ENCODE measurements at regions not wholly inside any gene's neighbourhood (a gene's known extent, or its start where the extent isn't known, plus 50 kb on each side); places are given as distances from the start of the nearest gene placed in this dataset.
"Not testable (repeated sequence)": the region's sequence is repeated elsewhere in the genome, so short reads cannot be mapped to it uniquely, and the experiment has no call there.

- DNase-seq = no peak
Measured at GRCh38 chr2:106004851-106005250, 189.2 kb downstream of the UXS1 start.

- no peak for DNase-seq
Measured at GRCh38 chr2:105999211-105999989, 194.7 kb downstream of the UXS1 start.

- DNase-seq = no peak
Measured at GRCh38 chr2:105997711-105998110, 196.4 kb downstream of the UXS1 start.

GRCh38 chr2:105990624-105991023 lies 203.5 kb downstream of the UXS1 start:
- DNase-seq = peak; percentile 25

GRCh38 chr2:105989803-105990202 lies 204.3 kb downstream of the UXS1 start:
- not testable (repeated sequence) for DNase-seq

- DNase-seq = no peak
Measured at GRCh38 chr2:105989070-105989469, 205.0 kb downstream of the UXS1 start.

- DNase-seq = no peak
Measured at GRCh38 chr2:105977807-105978206, 216.3 kb downstream of the UXS1 start.

GRCh38 chr2:105977212-105977611 lies 216.9 kb downstream of the UXS1 start:
- no peak for DNase-seq

- DNase-seq = no peak
Measured at GRCh38 chr2:105974812-105975211, 219.3 kb downstream of the UXS1 start.

- DNase-seq = no peak
Measured at GRCh38 chr2:105972927-105973326, 221.2 kb downstream of the UXS1 start.

GRCh38 chr2:105972246-105972645 lies 221.9 kb downstream of the UXS1 start:
- peak; percentile 43 for DNase-seq

- peak; percentile 33 for DNase-seq
Measured at GRCh38 chr2:105969552-105969951, 224.5 kb downstream of the UXS1 start.

- no peak for DNase-seq
Measured at GRCh38 chr2:105962221-105962620, 217.5 kb downstream of the NCK2 start.

GRCh38 chr2:105961599-105962146 lies 217.0 kb downstream of the NCK2 start:
- DNase-seq = peak; percentile 29

GRCh38 chr2:105959357-105959756 lies 214.6 kb downstream of the NCK2 start:
- no peak for DNase-seq

- no peak for DNase-seq
Measured at GRCh38 chr2:105954891-105955290, 210.2 kb downstream of the NCK2 start.

GRCh38 chr2:105953942-105954341 lies 209.2 kb downstream of the NCK2 start:
- no peak for DNase-seq

GRCh38 chr2:105952131-105952530 lies 207.4 kb downstream of the NCK2 start:
- DNase-seq = peak; percentile 50

GRCh38 chr2:105951384-105951694 lies 206.6 kb downstream of the NCK2 start:
- no peak for DNase-seq

- no peak for DNase-seq
Measured at GRCh38 chr2:105950521-105951383, 206.0 kb downstream of the NCK2 start.

GRCh38 chr2:105943977-105944376 lies 199.3 kb downstream of the NCK2 start:
- DNase-seq = no peak

Data from RPMI8226 (cell line).